DOHH2 (cell line): ENCODE measurements at regions not wholly inside any gene's neighbourhood (a gene's known extent, or its start where the extent isn't known, plus 50 kb on each side); places are given as distances from the start of the nearest gene placed in this dataset.

ENCODE experiments used
- H3F3A ChIP-seq: fragments of 200-600 bp; sonication (generic), shearing (Covaris generic); 2 replicates; pipeline ENCODE4 v1.6.0; 2016; ENCODE audit warnings: antibody characterized with exemption, mild to moderate bottlenecking; ENCODE audit not compliant: control insufficient read depth, insufficient read depth
- H3K27ac ChIP-seq: fragments of 200-600 bp; sonication (generic); 2 replicates; pipeline ENCODE4 v1.5.1; 2014; ENCODE audit warnings: low read depth, mild to moderate bottlenecking, low read length, moderate library complexity
- H3K27me3 ChIP-seq: fragments of 200-600 bp; sonication (generic); 2 replicates; pipeline ENCODE4 v1.6.1; 2014; ENCODE audit warnings: mild to moderate bottlenecking, low read length, mixed read lengths; ENCODE audit not compliant: control insufficient read depth
- H3K36me3 ChIP-seq: fragments of 200-600 bp; sonication (generic); 2 replicates; pipeline ENCODE4 v1.6.1; 2014; ENCODE audit warnings: mild to moderate bottlenecking, low read length, moderate library complexity, mixed read lengths; ENCODE audit not compliant: control insufficient read depth
- H3K4me1 ChIP-seq: fragments of 200-600 bp; sonication (generic); 2 replicates; pipeline ENCODE4 v1.6.1; 2014; ENCODE audit warnings: mild to moderate bottlenecking, low read length, mixed read lengths; ENCODE audit not compliant: control insufficient read depth
- H3K4me2 ChIP-seq: fragments of 200-600 bp; sonication (generic); 2 replicates; pipeline ENCODE4 v1.6.0; 2014; ENCODE audit warnings: mild to moderate bottlenecking, low read length, moderate library complexity
- H3K4me3 ChIP-seq: fragments of 200-600 bp; sonication (generic); 2 replicates; pipeline ENCODE4 v1.5.1; 2014; ENCODE audit warnings: mild to moderate bottlenecking, low read length, mixed read lengths
- H3K79me2 ChIP-seq: fragments of 200-600 bp; sonication (generic); 2 replicates; pipeline ENCODE4 v1.6.1; 2014; ENCODE audit warnings: mild to moderate bottlenecking, low read length, mixed read lengths; ENCODE audit not compliant: control insufficient read depth
- H3K9me2 ChIP-seq: fragments of 200-600 bp; sonication (generic); replicated peaks from 2 replicates; pipeline ENCODE4 v1.6.1; 2014; ENCODE audit warnings: mild to moderate bottlenecking, low read length, mixed read lengths; ENCODE audit not compliant: control insufficient read depth
- H3K9me3 ChIP-seq: fragments of 200-600 bp; sonication (generic); 2 replicates; pipeline ENCODE4 v1.6.1; 2014; ENCODE audit warnings: antibody characterized with exemption, low read length, mixed read lengths; ENCODE audit not compliant: control insufficient read depth, insufficient read depth
- H4K20me1 ChIP-seq: fragments of 200-600 bp; sonication (generic); 2 replicates; pipeline ENCODE4 v1.6.0; 2014; ENCODE audit warnings: low read depth, mild to moderate bottlenecking, antibody characterized with exemption, low read length, moderate library complexity; ENCODE audit not compliant: control insufficient read depth, insufficient read depth
- EZH2phosphoT487 ChIP-seq: fragments of 200-600 bp; sonication (generic); IDR thresholded peaks from 2 replicates; pipeline ENCODE4 v1.6.1; 2017; ENCODE audit warnings: borderline replicate concordance, mild to moderate bottlenecking, antibody characterized with exemption, low read length, moderate library complexity, mixed read lengths
- TF ChIP-seq, protein P1 (sequence below): fragments of 200-600 bp; sonication (generic); IDR thresholded peaks from one replicate; pipeline ENCODE4 v1.5.1; 2014; ENCODE audit warnings: antibody characterized with exemption, mild to moderate bottlenecking, low read depth, low read length; ENCODE audit not compliant: poor library complexity, severe bottlenecking

DNA sequence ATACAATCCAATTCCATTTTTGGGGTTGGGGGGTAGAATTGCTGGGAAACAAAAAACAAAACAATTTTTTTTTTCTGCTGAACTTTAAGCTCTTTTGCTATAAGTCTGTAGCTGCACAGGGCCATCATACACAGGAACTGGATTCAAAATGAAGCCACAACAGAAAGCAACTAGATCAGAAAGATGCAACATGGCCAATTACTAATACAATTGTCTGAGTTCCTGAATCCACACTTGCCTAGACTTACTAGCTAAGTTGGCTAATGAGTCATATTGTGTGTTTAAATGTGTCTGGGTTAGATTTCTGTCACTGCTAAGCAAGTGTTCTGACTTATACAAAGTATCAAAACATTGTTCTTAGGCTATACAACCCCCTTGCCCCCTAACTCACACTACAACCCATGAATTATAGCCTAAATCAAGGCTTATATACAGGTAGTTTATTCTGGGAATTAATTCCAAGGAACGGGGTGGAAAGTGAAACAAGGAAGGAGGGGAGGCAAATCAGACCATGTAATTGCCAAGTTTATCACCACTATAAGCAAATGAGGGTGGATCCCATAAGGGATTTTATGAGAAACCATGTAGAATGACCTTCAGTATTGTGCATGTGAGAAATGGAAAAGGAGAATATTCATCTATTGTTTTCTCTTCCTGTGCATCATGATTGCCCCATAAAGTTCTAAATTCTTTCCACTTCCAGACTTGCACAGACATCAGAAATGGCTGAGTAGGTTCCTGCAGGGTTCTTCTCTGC lies 337.9 kb upstream of the SORCS1 start:
- Histone ChIP-seq H3K4me2 (no peak overlapping the region), H3F3A (no peaks in the 10 kb centered on the region), H3K4me3 (no peak overlapping the region), H3K36me3 (no peaks in the 10 kb centered on the region), H3K9me3 (no peaks in the 10 kb centered on the region), H3K27me3 (no peaks in the 10 kb centered on the region), H3K4me1 (no peaks in the 10 kb centered on the region), H3K27ac (no peak overlapping the region), H3K9me2 (no peaks in the 10 kb centered on the region), H3K79me2 (no peaks in the 10 kb centered on the region), H4K20me1 (no peaks in the 10 kb centered on the region)
- no peak for TF ChIP-seq EZH2phosphoT487
- TF ChIP-seq, protein P1, sequence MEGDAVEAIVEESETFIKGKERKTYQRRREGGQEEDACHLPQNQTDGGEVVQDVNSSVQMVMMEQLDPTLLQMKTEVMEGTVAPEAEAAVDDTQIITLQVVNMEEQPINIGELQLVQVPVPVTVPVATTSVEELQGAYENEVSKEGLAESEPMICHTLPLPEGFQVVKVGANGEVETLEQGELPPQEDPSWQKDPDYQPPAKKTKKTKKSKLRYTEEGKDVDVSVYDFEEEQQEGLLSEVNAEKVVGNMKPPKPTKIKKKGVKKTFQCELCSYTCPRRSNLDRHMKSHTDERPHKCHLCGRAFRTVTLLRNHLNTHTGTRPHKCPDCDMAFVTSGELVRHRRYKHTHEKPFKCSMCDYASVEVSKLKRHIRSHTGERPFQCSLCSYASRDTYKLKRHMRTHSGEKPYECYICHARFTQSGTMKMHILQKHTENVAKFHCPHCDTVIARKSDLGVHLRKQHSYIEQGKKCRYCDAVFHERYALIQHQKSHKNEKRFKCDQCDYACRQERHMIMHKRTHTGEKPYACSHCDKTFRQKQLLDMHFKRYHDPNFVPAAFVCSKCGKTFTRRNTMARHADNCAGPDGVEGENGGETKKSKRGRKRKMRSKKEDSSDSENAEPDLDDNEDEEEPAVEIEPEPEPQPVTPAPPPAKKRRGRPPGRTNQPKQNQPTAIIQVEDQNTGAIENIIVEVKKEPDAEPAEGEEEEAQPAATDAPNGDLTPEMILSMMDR: no peak

DNA sequence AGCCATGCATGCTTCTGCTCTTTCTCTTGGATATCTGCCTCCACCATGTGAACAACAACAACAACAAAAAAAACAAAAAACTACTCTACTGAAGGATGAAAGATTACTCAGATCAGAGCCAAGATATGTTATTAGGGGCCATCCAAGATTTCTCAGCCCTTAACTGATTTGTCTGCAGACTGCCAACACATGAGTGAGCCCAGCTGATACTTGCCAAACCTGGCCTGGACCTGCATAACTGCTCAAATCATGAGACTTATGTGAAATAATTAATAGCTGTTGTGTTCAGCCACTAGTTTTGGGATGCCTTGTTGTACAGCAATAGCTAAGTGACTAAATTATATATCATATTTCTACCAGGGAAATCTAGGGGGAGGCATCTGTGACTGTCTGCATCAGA lies 334.5 kb upstream of the SORCS1 start:
- Histone ChIP-seq H3K9me2 (no peaks in the 10 kb centered on the region), H3K4me3 (no peak overlapping the region), H3K27ac (no peak overlapping the region), H4K20me1 (no peaks in the 10 kb centered on the region), H3K9me3 (no peaks in the 10 kb centered on the region), H3K79me2 (no peaks in the 10 kb centered on the region), H3K36me3 (no peaks in the 10 kb centered on the region), H3K27me3 (no peaks in the 10 kb centered on the region), H3F3A (no peaks in the 10 kb centered on the region), H3K4me2 (no peak overlapping the region), H3K4me1 (no peaks in the 10 kb centered on the region)
- TF ChIP-seq EZH2phosphoT487: no peak
- TF ChIP-seq, protein P1: no peak

DNA sequence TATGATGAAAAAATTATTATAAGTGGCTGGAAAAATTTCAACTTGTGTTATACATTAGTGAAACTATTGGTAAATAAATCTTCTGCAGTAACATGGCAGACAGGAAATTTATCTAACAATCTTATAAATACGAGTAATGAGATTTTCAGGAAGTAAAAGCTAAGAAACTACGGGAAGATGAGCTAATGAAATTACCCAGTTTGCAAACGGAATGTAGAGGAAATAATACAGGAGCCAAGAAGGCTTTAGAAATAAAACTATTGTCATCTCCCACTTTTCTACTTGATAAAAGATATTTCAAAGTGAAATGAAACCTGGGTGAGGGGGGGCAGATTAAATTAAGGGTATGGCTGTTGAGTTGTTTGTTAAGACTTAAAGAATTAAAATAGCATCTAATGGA lies 332.5 kb upstream of the SORCS1 start:
- Histone ChIP-seq H3F3A (no peaks in the 10 kb centered on the region), H3K9me3 (no peaks in the 10 kb centered on the region), H3K4me1 (no peaks in the 10 kb centered on the region), H3K27ac (no peak overlapping the region), H3K9me2 (no peaks in the 10 kb centered on the region), H3K4me2 (no peak overlapping the region), H3K27me3 (no peaks in the 10 kb centered on the region), H4K20me1 (no peaks in the 10 kb centered on the region), H3K4me3 (no peak overlapping the region), H3K79me2 (no peaks in the 10 kb centered on the region), H3K36me3 (no peaks in the 10 kb centered on the region)
- TF ChIP-seq, protein P1: no peak
- no peak for TF ChIP-seq EZH2phosphoT487
